HL-60 (cell line): ENCODE measurements at regions not wholly inside any gene's neighbourhood (a gene's known extent, or its start where the extent isn't known, plus 50 kb on each side); places are given as distances from the start of the nearest gene placed in this dataset.

Source experiments
- DNase-seq, 2 experiments: peaks; one replicate each; pipeline ENCODE4 v3.0.0-alpha.2; 2010 to 2020; ENCODE audit warnings: low read depth in 1 of 2, low spot score in 1 of 2
- H3K27ac ChIP-seq: fragments of 250-450 bp; sonication (Bioruptor Pico); replicated peaks from 2 replicates; pipeline ENCODE4 v1.5.1; 2020; ENCODE audit warnings: mild to moderate bottlenecking, moderate library complexity
- H3K27me3 ChIP-seq: fragments of 250-450 bp; sonication (Bioruptor Pico); 2 replicates; pipeline ENCODE4 v1.5.1; 2021; ENCODE audit warnings: mild to moderate bottlenecking, moderate library complexity; ENCODE audit not compliant: insufficient read depth, poor library complexity, severe bottlenecking
- H3K4me3 ChIP-seq: replicated peaks from 2 replicates; pipeline ENCODE4 v1.5.1; 2011; ENCODE audit warnings: mild to moderate bottlenecking, control low read depth, low read length; ENCODE audit not compliant: insufficient read depth
- CTCF ChIP-seq: IDR thresholded peaks from one replicate; pipeline ENCODE4 v1.5.1; 2011; ENCODE audit warnings: low read length, control low read depth, inconsistent platforms; ENCODE audit not compliant: insufficient read depth
- GABPA ChIP-seq: IDR thresholded peaks from 2 replicates; pipeline ENCODE4 v1.6.1; 2012; ENCODE audit warnings: low read depth
- POLR2AphosphoS5 ChIP-seq: IDR thresholded peaks from 2 replicates; pipeline ENCODE4 v1.6.1; 2012; ENCODE audit warnings: low read depth
- REST ChIP-seq: IDR thresholded peaks from 2 replicates; pipeline ENCODE4 v1.6.1; 2012; ENCODE audit warnings: low read depth; ENCODE audit not compliant: insufficient replicate concordance
- SPI1 ChIP-seq: IDR thresholded peaks from 2 replicates; pipeline ENCODE4 v1.6.1; 2012; ENCODE audit warnings: low read depth, mild to moderate bottlenecking, borderline replicate concordance

GRCh38 chr18:78726326-78727056, 253.1 kb upstream of the SALL3 start:
- TF ChIP-seq CTCF, result no peak
- no peak for TF ChIP-seq SPI1
- TF ChIP-seq REST, result no peak
- TF ChIP-seq POLR2AphosphoS5, result no peak
- no peak for TF ChIP-seq GABPA
- Histone ChIP-seq H3K27me3 (peaks cover 15% of the 10 kb centered on the region), H3K4me3 (no peak overlapping the region), H3K27ac (no peak overlapping the region)
- no peak for DNase-seq

GRCh38 chr18:78727057-78727739, 252.4 kb upstream of the SALL3 start:
- no peak overlapping the region for H3K27ac ChIP-seq
- no peak for DNase-seq
- peaks cover 14% of the 10 kb centered on the region for H3K27me3 ChIP-seq
- no peak for TF ChIP-seq SPI1
- no peak for TF ChIP-seq GABPA
- TF ChIP-seq CTCF, result no peak
- TF ChIP-seq REST, result no peak
- TF ChIP-seq POLR2AphosphoS5, result no peak
- no peak overlapping the region for H3K4me3 ChIP-seq

GRCh38 chr18:78727877-78728783, 251.5 kb upstream of the SALL3 start:
- TF ChIP-seq REST, result no peak
- TF ChIP-seq SPI1, result no peak
- TF ChIP-seq GABPA, result no peak
- no peak for TF ChIP-seq CTCF
- no peak for TF ChIP-seq POLR2AphosphoS5
- no peak for DNase-seq
- H3K27ac ChIP-seq, result no peak overlapping the region
- peaks cover 12% of the 10 kb centered on the region for H3K27me3 ChIP-seq
- no peak overlapping the region for H3K4me3 ChIP-seq
